Spleen (tissue), 11 donors: ENCODE measurements at regions not wholly inside any gene's neighbourhood (a gene's known extent, or its start where the extent isn't known, plus 50 kb on each side); places are given as distances from the start of the nearest gene placed in this dataset.

Experiments used
- DNase-seq: peaks from one replicate; pipeline ENCODE4 v3.0.0-alpha.2; 2020
- H3K27ac ChIP-seq, 8 donors: fragments of 200-600 bp; sonication (generic) in 7 of 8; 1 replicate in 4 of 8; 2 replicates in 4 of 8; pipeline versions ENCODE4 v1.5.0 to v1.8.0; 2016 to 2021; ENCODE audit warnings: inconsistent platforms in 4 of 8, mild to moderate bottlenecking in 4 of 8, moderate library complexity in 1 of 8
- H3K27me3 ChIP-seq, 7 donors: fragments of 200-600 bp; sonication (generic) in 6 of 7; replicated peaks in 1 of 7; 1 replicate in 4 of 7; 2 replicates in 3 of 7; pipeline versions ENCODE4 v1.5.0 to v1.8.0; 2016 to 2021; ENCODE audit warnings: inconsistent platforms in 3 of 7, mild to moderate bottlenecking in 1 of 7
- H3K36me3 ChIP-seq, 6 donors: fragments of 200-600 bp; sonication (generic) in 5 of 6; 1 replicate in 4 of 6; 2 replicates in 2 of 6; pipeline versions ENCODE4 v1.5.0 to v1.8.0; 2016 to 2021; ENCODE audit warnings: inconsistent platforms in 2 of 6
- H3K4me1 ChIP-seq, 6 donors: fragments of 200-600 bp; sonication (generic) in 5 of 6; 1 replicate in 3 of 6; 2 replicates in 3 of 6; pipeline versions ENCODE4 v1.5.0 to v1.8.0; 2016 to 2021; ENCODE audit warnings: inconsistent platforms in 3 of 6
- H3K4me3 ChIP-seq, 8 donors: fragments of 200-600 bp; sonication (generic) in 7 of 8; 1 replicate in 4 of 8; 2 replicates in 4 of 8; pipeline versions ENCODE4 v1.5.0 to v1.8.0; 2016 to 2021; ENCODE audit warnings: inconsistent platforms in 4 of 8, mild to moderate bottlenecking in 4 of 8, moderate library complexity in 2 of 8
- H3K9me3 ChIP-seq, 8 donors: fragments of 200-600 bp; sonication (generic) in 7 of 8; 1 replicate in 4 of 8; 2 replicates in 4 of 8; pipeline versions ENCODE4 v1.5.0 to v1.8.0; 2016 to 2021; ENCODE audit warnings: inconsistent platforms in 4 of 8
- POLR2A ChIP-seq, 3 donors: fragments of 450-650 bp; IDR thresholded peaks; one replicate each; pipeline ENCODE4 v1.5.1; 2017; ENCODE audit warnings: antibody characterized with exemption in 3 of 3, mild to moderate bottlenecking in 1 of 3
- POLR2AphosphoS5 ChIP-seq, 3 donors: sonication (generic); formaldehyde crosslinking; IDR thresholded peaks; one replicate each; pipeline ENCODE4 v1.5.1; 2017; ENCODE audit warnings: antibody characterized with exemption in 3 of 3
- WGBS, 5 donors: extraction: QIAGEN DNeasy Blood & Tissue Kit in 3 of 5; methylation state at CpG; one replicate each; pipeline versions ENCODE4 v1.1.5 to v1.1.7; 2013 to 2018; 5-methylcytosine and 5-hydroxymethylcytosine counted together
- intact Hi-C: fragments of 100-400 bp; cut with DNase I; formaldehyde crosslinking; loops from one replicate; pipeline ENCODE4 v1.15.0; 2023; ENCODE audit warnings: low total_unique reads
- TF ChIP-seq, protein P1 (sequence below), 11 experiments: fragments of 200-600 bp in 7 of 11; fragments of 450-650 bp in 4 of 11; sonication (generic) in 4 of 11; IDR thresholded peaks in 8 of 11; conservative IDR thresholded peaks in 3 of 11; 1 replicate in 7 of 11; 2 replicates in 4 of 11; pipeline versions ENCODE4 v1.4.0 to v1.8.0; 2016 to 2021; ENCODE audit warnings: antibody characterized with exemption in 11 of 11, inconsistent platforms in 4 of 11, mild to moderate bottlenecking in 1 of 11
- donor health status: healthy with polysubstance abuse.
- donor health status: DM: no; HTN: no; CAD: no; lungs with moderate emphysema.
- donor health status: DM: no; HTN: no; CAD: no.
- donor health status: Bipolar disorder and iron deficiency.
- donor health status: healthy.
- donor health status: DM: no; HTN: no; CAD: no.
- donor health status: DM: yes; HTN: yes; CAD: no.

DNA sequence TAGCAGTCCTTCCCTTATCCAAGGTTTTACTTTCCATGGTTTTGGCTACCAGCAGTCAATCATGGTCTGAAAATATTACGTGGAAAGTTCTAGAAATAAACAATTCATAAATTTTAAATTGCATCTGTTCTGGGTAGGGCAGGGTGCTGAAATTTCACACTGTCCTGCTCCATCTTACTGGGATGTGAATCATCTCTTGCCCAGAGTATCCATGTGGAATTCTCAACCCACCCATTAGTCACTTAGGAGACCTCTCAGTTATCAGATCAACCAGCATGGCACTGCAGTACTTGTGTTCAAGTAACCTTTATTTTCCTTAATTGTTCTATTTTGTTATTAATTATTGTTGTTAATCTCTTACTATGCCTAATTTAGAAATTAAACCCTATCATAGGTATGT is 202.8 kb upstream of the CPHXL start:
- DNase-seq, result no peak
- no peaks in the 10 kb centered on the region for H3K27me3 ChIP-seq
- 83 to 93% (median 87%) methylated on average over 1 of the region's 1 CpG for WGBS, 5 donors
- H3K36me3 ChIP-seq, result no peaks in the 10 kb centered on the region
- H3K9me3 ChIP-seq, result peaks cover 0 to 36% (median 19%) of the 10 kb centered on the region in 8 donors
- intact Hi-C loops, result no loop called here
- H3K27ac ChIP-seq, result no peak overlapping the region
- H3K4me1 ChIP-seq, result no peaks in the 10 kb centered on the region
- TF ChIP-seq POLR2A (IDR thresholded peaks at IDR 0.05), result no peak
- TF ChIP-seq POLR2AphosphoS5 (IDR thresholded peaks at IDR 0.05), result no peak
- TF ChIP-seq, protein P1, sequence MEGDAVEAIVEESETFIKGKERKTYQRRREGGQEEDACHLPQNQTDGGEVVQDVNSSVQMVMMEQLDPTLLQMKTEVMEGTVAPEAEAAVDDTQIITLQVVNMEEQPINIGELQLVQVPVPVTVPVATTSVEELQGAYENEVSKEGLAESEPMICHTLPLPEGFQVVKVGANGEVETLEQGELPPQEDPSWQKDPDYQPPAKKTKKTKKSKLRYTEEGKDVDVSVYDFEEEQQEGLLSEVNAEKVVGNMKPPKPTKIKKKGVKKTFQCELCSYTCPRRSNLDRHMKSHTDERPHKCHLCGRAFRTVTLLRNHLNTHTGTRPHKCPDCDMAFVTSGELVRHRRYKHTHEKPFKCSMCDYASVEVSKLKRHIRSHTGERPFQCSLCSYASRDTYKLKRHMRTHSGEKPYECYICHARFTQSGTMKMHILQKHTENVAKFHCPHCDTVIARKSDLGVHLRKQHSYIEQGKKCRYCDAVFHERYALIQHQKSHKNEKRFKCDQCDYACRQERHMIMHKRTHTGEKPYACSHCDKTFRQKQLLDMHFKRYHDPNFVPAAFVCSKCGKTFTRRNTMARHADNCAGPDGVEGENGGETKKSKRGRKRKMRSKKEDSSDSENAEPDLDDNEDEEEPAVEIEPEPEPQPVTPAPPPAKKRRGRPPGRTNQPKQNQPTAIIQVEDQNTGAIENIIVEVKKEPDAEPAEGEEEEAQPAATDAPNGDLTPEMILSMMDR (IDR thresholded peaks at IDR 0.05 in 8 of 11, conservative IDR thresholded peaks at IDR 0.05 in 3 of 11), result no peak
- no peak overlapping the region for H3K4me3 ChIP-seq

DNA sequence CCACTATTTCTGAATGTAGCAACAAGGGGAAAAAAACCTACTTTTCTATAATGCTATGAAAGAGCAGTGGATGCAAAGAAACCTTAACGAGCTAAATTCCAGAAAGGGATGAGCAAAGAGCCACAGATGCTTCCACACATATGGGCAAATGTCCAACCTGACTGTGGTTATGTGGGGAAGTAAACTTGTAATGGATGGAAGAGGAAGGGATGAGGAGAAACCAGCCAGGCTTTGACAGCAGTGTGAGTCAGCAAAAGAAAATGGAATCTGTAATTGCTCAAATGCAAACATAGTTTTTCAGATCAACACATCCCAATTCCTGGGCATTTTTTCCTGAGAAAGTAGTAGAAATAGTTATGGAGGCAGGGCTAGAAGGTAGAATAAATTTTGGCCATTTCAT is 204.8 kb upstream of the CPHXL start:
- intact Hi-C loops, result no loop called here
- no peak for TF ChIP-seq POLR2A (IDR thresholded peaks at IDR 0.05)
- TF ChIP-seq, protein P1 (IDR thresholded peaks at IDR 0.05 in 8 of 11, conservative IDR thresholded peaks at IDR 0.05 in 3 of 11), result no peak
- TF ChIP-seq POLR2AphosphoS5 (IDR thresholded peaks at IDR 0.05), result no peak
- peaks cover 0 to 36% (median 19%) of the 10 kb centered on the region in 8 donors for H3K9me3 ChIP-seq
- H3K36me3 ChIP-seq, result no peaks in the 10 kb centered on the region
- no peak overlapping the region for H3K4me3 ChIP-seq
- H3K4me1 ChIP-seq, result no peaks in the 10 kb centered on the region
- DNase-seq, result no peak
- H3K27ac ChIP-seq, result no peak overlapping the region
- no peaks in the 10 kb centered on the region for H3K27me3 ChIP-seq
- WGBS, 5 donors, result 31 to 64% (median 46%) methylated on average over 1 of the region's 1 CpG

DNA sequence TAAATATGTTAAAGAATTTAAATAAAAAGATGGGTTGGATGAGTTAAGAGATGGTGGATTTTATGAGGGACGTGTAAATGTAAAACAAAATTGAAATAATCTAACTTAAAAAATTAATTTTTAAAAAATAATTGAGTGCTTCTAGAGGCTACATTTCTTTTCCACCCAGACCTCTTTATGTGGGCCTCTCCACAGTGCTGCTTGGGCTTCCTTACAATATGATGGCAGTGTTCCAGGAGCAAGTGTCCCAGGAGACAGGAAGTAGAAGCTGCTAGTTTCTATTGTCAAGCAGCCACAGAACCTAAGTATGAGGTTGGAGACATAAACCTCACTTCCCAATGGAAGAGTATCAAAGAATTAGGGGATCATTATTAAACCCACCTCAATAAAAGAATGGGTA is 205.7 kb upstream of the CPHXL start:
- WGBS, 5 donors, result 87 to 96% (median 89%) methylated on average over 1 of the region's 1 CpG

DNA sequence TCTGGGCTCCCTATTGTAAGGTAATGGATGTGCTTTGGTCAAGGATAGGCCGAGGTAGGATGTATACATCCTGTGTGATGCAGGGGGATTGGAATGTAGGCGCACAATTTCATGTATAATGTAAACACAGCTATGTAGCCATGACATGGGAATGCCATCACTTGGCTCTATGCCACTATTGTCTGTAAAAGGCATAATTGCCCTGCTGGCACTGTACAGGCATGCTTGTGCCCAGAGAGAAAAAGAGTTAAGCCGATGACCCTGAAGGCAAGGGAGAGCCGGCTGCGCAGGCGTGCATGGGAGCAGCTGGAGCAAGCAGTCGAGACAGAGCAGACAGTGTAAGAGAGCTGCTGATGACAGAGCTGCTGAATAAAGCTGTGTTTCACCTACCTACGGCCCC is 212.5 kb upstream of the CPHXL start:
- no peak for DNase-seq
- no peaks in the 10 kb centered on the region for H3K4me1 ChIP-seq
- no peaks in the 10 kb centered on the region for H3K27me3 ChIP-seq
- no peak for TF ChIP-seq POLR2A (IDR thresholded peaks at IDR 0.05)
- TF ChIP-seq POLR2AphosphoS5 (IDR thresholded peaks at IDR 0.05), result no peak
- TF ChIP-seq, protein P1 (IDR thresholded peaks at IDR 0.05 in 8 of 11, conservative IDR thresholded peaks at IDR 0.05 in 3 of 11), result no peak
- H3K27ac ChIP-seq, result no peak overlapping the region
- H3K4me3 ChIP-seq, result no peak overlapping the region
- no peaks in the 10 kb centered on the region for H3K36me3 ChIP-seq
- intact Hi-C loops, result no loop called here
- WGBS, 5 donors, result 71 to 82% (median 77%) methylated on average over 8 of the region's 8 CpGs
- no peaks in the 10 kb centered on the region for H3K9me3 ChIP-seq

More for the DNA sequence above, 205.7 kb upstream of the CPHXL start:
- TF ChIP-seq POLR2AphosphoS5 (IDR thresholded peaks at IDR 0.05), result no peak
- TF ChIP-seq, protein P1 (IDR thresholded peaks at IDR 0.05 in 8 of 11, conservative IDR thresholded peaks at IDR 0.05 in 3 of 11), result no peak
- TF ChIP-seq POLR2A (IDR thresholded peaks at IDR 0.05), result no peak
- H3K4me1 ChIP-seq, result no peaks in the 10 kb centered on the region
- no peak overlapping the region for H3K4me3 ChIP-seq
- no peak for DNase-seq
- H3K27ac ChIP-seq, result no peak overlapping the region
- H3K27me3 ChIP-seq, result no peaks in the 10 kb centered on the region
- intact Hi-C loops, result no loop called here
- peaks cover 0 to 36% (median 19%) of the 10 kb centered on the region in 8 donors for H3K9me3 ChIP-seq
- no peaks in the 10 kb centered on the region for H3K36me3 ChIP-seq
